ENCODE measurements at regions not wholly inside any gene's neighbourhood (a gene's known extent, or its start where the extent isn't known, plus 50 kb on each side); places are given as distances from the start of the nearest gene placed in this dataset.

DNA sequence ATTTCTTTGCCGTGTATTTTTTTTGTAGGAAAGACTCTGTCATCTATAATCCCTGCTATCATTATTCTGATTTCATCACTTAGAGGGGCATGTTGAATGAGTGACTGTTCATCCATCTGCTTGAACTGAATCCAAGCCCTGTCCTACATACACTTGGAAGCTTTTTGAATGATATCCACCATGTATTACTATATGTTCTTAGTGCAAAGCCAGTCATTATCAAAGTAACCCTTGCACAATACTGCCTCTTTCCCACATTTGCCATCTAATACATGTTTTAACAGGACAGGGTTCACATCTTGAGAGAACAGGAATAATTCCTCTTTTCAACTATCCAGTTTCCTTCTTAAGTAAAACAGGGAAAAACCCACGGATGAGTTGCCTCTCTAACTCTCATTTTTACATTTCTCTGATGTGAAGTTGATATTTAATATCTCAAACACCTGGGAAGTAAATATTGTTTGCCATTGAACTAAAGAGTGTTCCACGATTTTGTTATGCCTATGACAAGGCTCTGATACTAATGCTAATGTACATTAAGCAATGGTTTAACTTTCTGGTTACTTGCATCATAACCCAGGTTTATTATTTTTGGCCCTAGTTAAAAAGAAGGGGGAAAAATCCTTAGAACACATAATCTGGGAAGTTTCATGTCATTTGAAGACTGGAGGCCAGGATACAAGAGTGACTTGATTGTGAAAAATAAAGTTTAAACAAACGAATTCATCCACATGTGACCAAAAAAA is 103.7 kb upstream of the TARS1 start:
- TF ChIP-seq EZH2 (optimal IDR thresholded peaks at IDR 0.05; ENCODE audit: low read depth, low read length): no peak
- no peak for TF ChIP-seq CTCF (IDR thresholded peaks at IDR 0.05; ENCODE audit: low read length)
- TF ChIP-seq EZH2phosphoT487 (IDR thresholded peaks at IDR 0.05; ENCODE audit: low read length): no peak
